SU-DHL-6 (cell line): ENCODE measurements at regions not wholly inside any gene's neighbourhood (a gene's known extent, or its start where the extent isn't known, plus 50 kb on each side); places are given as distances from the start of the nearest gene placed in this dataset.

Source experiments
- H2AFZ ChIP-seq: fragments of 200-600 bp; sonication (generic); 2 replicates; pipeline ENCODE4 v1.6.1; 2014; ENCODE audit warnings: low read depth, mild to moderate bottlenecking, moderate library complexity, mixed read lengths, antibody characterized with exemption, low read length; ENCODE audit not compliant: severe bottlenecking
- H3F3A ChIP-seq: fragments of 200-600 bp; shearing (Covaris generic); 2 replicates; pipeline ENCODE4 v1.6.0; 2016; ENCODE audit warnings: antibody characterized with exemption, mild to moderate bottlenecking; ENCODE audit not compliant: insufficient read depth
- H3K27ac ChIP-seq: fragments of 200-600 bp; sonication (generic); 2 replicates; pipeline ENCODE4 v1.5.1; 2016; ENCODE audit warnings: low read depth, mild to moderate bottlenecking, low read length, moderate library complexity, mixed read lengths
- H3K27me3 ChIP-seq: fragments of 200-600 bp; sonication (generic), shearing (Covaris generic); 2 replicates; pipeline ENCODE4 v1.6.0; 2014; ENCODE audit warnings: mild to moderate bottlenecking, low read length
- H3K36me3 ChIP-seq: fragments of 200-600 bp; sonication (generic); 2 replicates; pipeline ENCODE4 v1.6.1; 2014; ENCODE audit warnings: mild to moderate bottlenecking, low read length, mixed read lengths
- H3K4me2 ChIP-seq: fragments of 300-600, 200-600 bp; shearing (Covaris generic), sonication (generic); 2 replicates; pipeline ENCODE4 v1.6.0; 2014; ENCODE audit warnings: low read length, low read depth, mild to moderate bottlenecking; ENCODE audit not compliant: poor library complexity, severe bottlenecking
- H3K4me3 ChIP-seq: fragments of 200-600 bp; sonication (generic); 2 replicates; pipeline ENCODE4 v1.5.1; 2014; ENCODE audit warnings: antibody characterized with exemption, low read length, mild to moderate bottlenecking, mixed read lengths; ENCODE audit not compliant: insufficient read depth, poor library complexity, severe bottlenecking
- H3K79me2 ChIP-seq: fragments of 200-600 bp; sonication (generic); 2 replicates; pipeline ENCODE4 v1.6.1; 2014; ENCODE audit warnings: mild to moderate bottlenecking, low read length, moderate library complexity; ENCODE audit not compliant: insufficient read depth
- H3K9ac ChIP-seq: fragments of 200-600 bp; sonication (generic); 2 replicates; pipeline ENCODE4 v1.7.0; 2014; ENCODE audit warnings: mild to moderate bottlenecking, low read length
- H3K9me2 ChIP-seq: fragments of 200-600 bp; sonication (generic); replicated peaks from 2 replicates; pipeline ENCODE4 v1.6.1; 2014; ENCODE audit warnings: low read length; ENCODE audit not compliant: insufficient read depth
- H3K9me3 ChIP-seq: fragments of 200-600 bp; sonication (generic); 2 replicates; pipeline ENCODE4 v1.6.1; 2014; ENCODE audit warnings: low read length, mixed read lengths; ENCODE audit not compliant: insufficient read depth
- H4K20me1 ChIP-seq: fragments of 200-600 bp; sonication (generic); 2 replicates; pipeline ENCODE4 v1.6.1; 2014; ENCODE audit warnings: low read depth, mild to moderate bottlenecking, antibody characterized with exemption, low read length, moderate library complexity, mixed read lengths
- EZH2phosphoT487 ChIP-seq: fragments of 200-600 bp; sonication (generic), shearing (Covaris generic); conservative IDR thresholded peaks from 2 replicates; pipeline ENCODE4 v1.6.1; 2018; ENCODE audit warnings: mild to moderate bottlenecking, antibody characterized with exemption, low read length, moderate library complexity, mixed read lengths
- TF ChIP-seq, protein P1 (sequence below): fragments of 200-600 bp; sonication (generic); IDR thresholded peaks from one replicate; pipeline ENCODE4 v1.5.1; 2017; ENCODE audit warnings: antibody characterized with exemption, mild to moderate bottlenecking, low read length, moderate library complexity; ENCODE audit not compliant: insufficient read depth, poor library complexity, severe bottlenecking

DNA sequence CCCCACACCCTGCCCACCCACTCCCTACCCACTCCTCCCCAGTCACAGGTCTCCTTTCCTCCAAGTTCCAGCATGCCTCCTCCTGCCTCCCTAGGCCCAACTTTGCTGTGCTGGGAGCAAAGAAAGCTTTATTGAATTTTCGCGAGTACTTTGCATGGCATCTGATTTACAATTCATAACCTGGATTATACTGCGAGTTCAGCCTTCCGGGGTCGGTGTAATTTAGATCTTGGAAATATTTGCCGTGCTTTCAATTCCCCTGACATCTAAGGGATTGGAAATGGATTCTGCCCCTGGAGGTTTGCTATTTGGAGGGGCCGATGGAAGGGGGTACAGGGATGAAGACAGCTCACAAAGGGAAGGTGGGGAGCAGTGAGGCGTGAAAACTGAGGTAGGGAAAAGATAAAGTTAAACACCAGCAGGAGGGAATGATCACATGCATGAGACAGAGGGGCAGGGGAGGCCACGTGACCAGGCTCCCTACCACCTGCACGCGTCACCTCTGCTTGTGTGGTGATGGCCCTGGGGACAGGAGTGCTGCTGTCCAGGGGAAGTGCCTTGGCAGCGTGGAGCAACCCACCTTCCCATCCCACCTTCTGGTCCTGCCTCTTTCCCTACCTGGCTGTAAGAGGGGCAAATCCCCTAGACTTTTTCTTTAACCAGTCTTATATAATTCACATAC is 132.3 kb upstream of the RPL38 start:
- no peak overlapping the region for H2AFZ ChIP-seq
- H3K4me3 ChIP-seq, result no peak overlapping the region
- H4K20me1 ChIP-seq, result no peaks in the 10 kb centered on the region
- no peaks in the 10 kb centered on the region for H3K36me3 ChIP-seq
- no peaks in the 10 kb centered on the region for H3F3A ChIP-seq
- no peak for TF ChIP-seq EZH2phosphoT487
- TF ChIP-seq, protein P1, sequence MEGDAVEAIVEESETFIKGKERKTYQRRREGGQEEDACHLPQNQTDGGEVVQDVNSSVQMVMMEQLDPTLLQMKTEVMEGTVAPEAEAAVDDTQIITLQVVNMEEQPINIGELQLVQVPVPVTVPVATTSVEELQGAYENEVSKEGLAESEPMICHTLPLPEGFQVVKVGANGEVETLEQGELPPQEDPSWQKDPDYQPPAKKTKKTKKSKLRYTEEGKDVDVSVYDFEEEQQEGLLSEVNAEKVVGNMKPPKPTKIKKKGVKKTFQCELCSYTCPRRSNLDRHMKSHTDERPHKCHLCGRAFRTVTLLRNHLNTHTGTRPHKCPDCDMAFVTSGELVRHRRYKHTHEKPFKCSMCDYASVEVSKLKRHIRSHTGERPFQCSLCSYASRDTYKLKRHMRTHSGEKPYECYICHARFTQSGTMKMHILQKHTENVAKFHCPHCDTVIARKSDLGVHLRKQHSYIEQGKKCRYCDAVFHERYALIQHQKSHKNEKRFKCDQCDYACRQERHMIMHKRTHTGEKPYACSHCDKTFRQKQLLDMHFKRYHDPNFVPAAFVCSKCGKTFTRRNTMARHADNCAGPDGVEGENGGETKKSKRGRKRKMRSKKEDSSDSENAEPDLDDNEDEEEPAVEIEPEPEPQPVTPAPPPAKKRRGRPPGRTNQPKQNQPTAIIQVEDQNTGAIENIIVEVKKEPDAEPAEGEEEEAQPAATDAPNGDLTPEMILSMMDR, result no peak
- no peaks in the 10 kb centered on the region for H3K9me3 ChIP-seq
- H3K9ac ChIP-seq, result no peak overlapping the region
- H3K4me2 ChIP-seq, result no peak overlapping the region
- H3K27ac ChIP-seq, result no peak overlapping the region
- no peaks in the 10 kb centered on the region for H3K79me2 ChIP-seq
- no peaks in the 10 kb centered on the region for H3K9me2 ChIP-seq
- H3K27me3 ChIP-seq, result no peaks in the 10 kb centered on the region

DNA sequence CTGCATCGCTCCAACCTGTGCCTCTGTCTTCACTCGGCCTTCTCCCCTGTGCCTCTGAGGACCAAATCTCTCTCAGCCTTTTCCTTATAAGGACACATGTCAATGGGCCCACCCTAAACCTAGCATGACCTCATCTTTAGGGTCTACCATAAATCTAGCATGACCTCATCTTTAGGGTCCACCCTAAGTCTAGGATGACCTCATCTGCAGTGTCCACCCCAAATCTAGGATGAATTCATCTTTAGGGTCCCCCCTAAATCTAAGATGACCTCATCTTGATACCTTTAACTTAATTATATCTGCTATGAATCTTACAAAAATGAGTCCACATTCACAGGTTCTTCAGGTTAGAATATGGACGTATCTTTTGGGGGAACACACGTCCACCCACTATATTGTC is 131.1 kb upstream of the RPL38 start:
- TF ChIP-seq EZH2phosphoT487, result no peak
- TF ChIP-seq, protein P1, result no peak
- no peaks in the 10 kb centered on the region for H3K9me2 ChIP-seq
- H4K20me1 ChIP-seq, result no peaks in the 10 kb centered on the region
- no peak overlapping the region for H3K4me2 ChIP-seq
- no peak overlapping the region for H2AFZ ChIP-seq
- no peaks in the 10 kb centered on the region for H3K9me3 ChIP-seq
- no peaks in the 10 kb centered on the region for H3F3A ChIP-seq
- H3K27ac ChIP-seq, result no peak overlapping the region
- H3K9ac ChIP-seq, result no peak overlapping the region
- no peaks in the 10 kb centered on the region for H3K27me3 ChIP-seq
- no peaks in the 10 kb centered on the region for H3K79me2 ChIP-seq
- no peak overlapping the region for H3K4me3 ChIP-seq
- H3K36me3 ChIP-seq, result no peaks in the 10 kb centered on the region

DNA sequence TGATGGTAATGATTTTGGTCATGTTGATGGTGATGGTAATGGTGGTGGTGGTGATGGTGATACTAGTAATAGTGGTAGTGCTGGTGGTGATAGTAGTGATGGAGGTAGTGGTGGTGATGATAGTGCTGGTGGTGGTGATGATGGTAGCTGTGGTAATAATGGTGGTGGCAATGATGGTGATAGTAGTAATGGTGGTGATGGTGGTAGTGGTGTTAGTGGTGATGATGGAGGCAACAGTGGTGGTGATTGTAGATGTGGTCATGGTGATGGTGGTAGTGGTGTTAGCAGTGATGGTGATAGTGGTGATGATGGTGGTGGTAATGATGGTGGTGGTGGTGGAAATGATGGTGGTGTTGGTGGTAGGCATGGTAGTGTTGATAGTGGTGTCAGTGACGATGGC is 127.0 kb upstream of the RPL38 start:
- no peak overlapping the region for H3K4me3 ChIP-seq
- no peak overlapping the region for H2AFZ ChIP-seq
- H3K27me3 ChIP-seq, result no peaks in the 10 kb centered on the region
- no peaks in the 10 kb centered on the region for H3K9me3 ChIP-seq
- H3K36me3 ChIP-seq, result no peaks in the 10 kb centered on the region
- H3K9ac ChIP-seq, result no peak overlapping the region
- no peak for TF ChIP-seq EZH2phosphoT487
- TF ChIP-seq, protein P1, result no peak
- H4K20me1 ChIP-seq, result no peaks in the 10 kb centered on the region
- no peak overlapping the region for H3K27ac ChIP-seq
- H3K79me2 ChIP-seq, result no peaks in the 10 kb centered on the region
- H3K4me2 ChIP-seq, result no peak overlapping the region
- no peaks in the 10 kb centered on the region for H3F3A ChIP-seq
- no peaks in the 10 kb centered on the region for H3K9me2 ChIP-seq
